SW 1271 (cell line): ENCODE measurements at regions not wholly inside any gene's neighbourhood (a gene's known extent, or its start where the extent isn't known, plus 50 kb on each side); places are given as distances from the start of the nearest gene placed in this dataset.
A peak's percentile ranks its signal among the peaks of the same experiment; 100 is the strongest.

Experiments used
- DNase-seq, 2 experiments: peaks; one replicate each; lab custom pipeline; 2025; lab: John Stamatoyannopoulos, UW

GRCh38 chr18:8458546-8459215, 150.6 kb upstream of the RAB12 start:
- DNase-seq = no peak

- DNase-seq = no peak
Observed at GRCh38 chr18:8460748-8461147, 148.5 kb upstream of the RAB12 start.

- DNase-seq = no peak
Observed at GRCh38 chr18:8461544-8461943, 147.7 kb upstream of the RAB12 start.

- no peak for DNase-seq
Observed at GRCh38 chr18:8462651-8463185, 146.5 kb upstream of the RAB12 start.

- no peak for DNase-seq
Observed at GRCh38 chr18:8463791-8464190, 145.4 kb upstream of the RAB12 start.

GRCh38 chr18:8468191-8468590, 141.0 kb upstream of the RAB12 start:
- DNase-seq = no peak

GRCh38 chr18:8468921-8469335, 140.3 kb upstream of the RAB12 start:
- no peak for DNase-seq

- no peak for DNase-seq
Observed at GRCh38 chr18:8469544-8470130, 139.6 kb upstream of the RAB12 start.

GRCh38 chr18:8471372-8471771, 137.9 kb upstream of the RAB12 start:
- DNase-seq = no peak

- DNase-seq = no peak
Observed at GRCh38 chr18:8474661-8475060, 134.6 kb upstream of the RAB12 start.

GRCh38 chr18:8477615-8478014, 131.6 kb upstream of the RAB12 start:
- no peak for DNase-seq

GRCh38 chr18:8478166-8478967, 130.9 kb upstream of the RAB12 start:
- DNase-seq = peak in 1 of 2 experiments; percentile 18

- DNase-seq = no peak
Observed at GRCh38 chr18:8478968-8479370, 130.3 kb upstream of the RAB12 start.

GRCh38 chr18:8479789-8480188, 129.4 kb upstream of the RAB12 start:
- DNase-seq = no peak

GRCh38 chr18:8480506-8481328, 128.5 kb upstream of the RAB12 start:
- DNase-seq = peak in 1 of 2 experiments; percentile 34

GRCh38 chr18:8484951-8485350, 124.3 kb upstream of the RAB12 start:
- no peak for DNase-seq

GRCh38 chr18:8489761-8490160, 119.5 kb upstream of the RAB12 start:
- no peak for DNase-seq

GRCh38 chr18:8491516-8491915, 117.7 kb upstream of the RAB12 start:
- DNase-seq = no peak

- no peak for DNase-seq
Observed at GRCh38 chr18:8493141-8493540, 116.1 kb upstream of the RAB12 start.

- DNase-seq = no peak
Observed at GRCh38 chr18:8496186-8496585, 113.1 kb upstream of the RAB12 start.

GRCh38 chr18:8498905-8499304, 110.3 kb upstream of the RAB12 start:
- no peak for DNase-seq
